Neutrophil (primary cell): ENCODE measurements at regions not wholly inside any gene's neighbourhood (a gene's known extent, or its start where the extent isn't known, plus 50 kb on each side); places are given as distances from the start of the nearest gene placed in this dataset.

Source experiments
- H3K27ac ChIP-seq: fragments of 200-600 bp; sonication (generic); 2 replicates; pipeline ENCODE4 v1.5.1; 2016; ENCODE audit warnings: mild to moderate bottlenecking, moderate library complexity
- H3K27me3 ChIP-seq: fragments of 200-600 bp; sonication (generic); 2 replicates; pipeline ENCODE4 v1.6.0; 2016; ENCODE audit warnings: mild to moderate bottlenecking
- H3K36me3 ChIP-seq: fragments of 200-600 bp; sonication (generic); 2 replicates; pipeline ENCODE4 v1.5.1; 2017
- H3K4me1 ChIP-seq, 2 experiments: fragments of 200-600 bp in 1 of 2; sonication (generic) in 1 of 2; 1 replicate in 1 of 2; 2 replicates in 1 of 2; pipeline versions ENCODE4 v1.5.1 to v1.6.1; 2013 to 2016; ENCODE audit warnings: low read depth in 1 of 2, low read length in 1 of 2, mild to moderate bottlenecking in 1 of 2, moderate library complexity in 1 of 2; ENCODE audit not compliant: control insufficient read depth in 1 of 2, insufficient read depth in 1 of 2
- H3K4me3 ChIP-seq, 2 experiments: fragments of 200-600 bp in 1 of 2; sonication (generic) in 1 of 2; 1 replicate in 1 of 2; 2 replicates in 1 of 2; pipeline ENCODE4 v1.5.1; 2013 to 2016; ENCODE audit warnings: low read depth in 1 of 2, low read length in 1 of 2, mild to moderate bottlenecking in 1 of 2, moderate library complexity in 1 of 2
- H3K9me3 ChIP-seq: fragments of 200-600 bp; sonication (generic); 2 replicates; pipeline ENCODE4 v1.5.1; 2016
- CTCF ChIP-seq: fragments of 200-600 bp; sonication (generic); IDR thresholded peaks from 2 replicates; pipeline ENCODE4 v1.5.1; 2016; ENCODE audit warnings: antibody characterized with exemption

DNA sequence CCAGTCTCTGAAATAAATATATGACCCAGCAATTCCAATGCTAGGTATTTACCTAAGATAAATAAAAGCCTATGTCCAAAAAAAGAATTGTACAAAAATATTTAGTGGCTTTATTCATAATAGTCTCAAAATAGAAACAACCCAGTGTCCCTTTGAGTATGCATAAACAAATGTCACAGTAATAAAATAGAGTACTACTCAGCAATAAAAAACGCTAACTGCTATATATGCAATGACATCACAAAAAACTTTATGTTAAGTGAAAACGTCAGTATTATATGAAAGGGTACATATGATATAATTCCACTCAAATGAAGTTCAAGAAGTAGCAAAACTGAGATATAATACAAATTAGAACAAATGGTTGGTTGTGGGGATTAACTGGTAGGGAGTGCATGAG lies 286.5 kb upstream of the MAN1A1 start:
- TF ChIP-seq CTCF = no peak
- Histone ChIP-seq H3K4me1 (peaks cover 0 to 12% of the 10 kb centered on the region in 2 experiments), H3K36me3 (no peaks in the 10 kb centered on the region), H3K9me3 (no peaks in the 10 kb centered on the region), H3K27me3 (no peaks in the 10 kb centered on the region), H3K4me3 (no peak overlapping the region), H3K27ac (no peak overlapping the region)

GRCh38 chr6:119633461-119633860 lies 283.9 kb upstream of the MAN1A1 start:
- Histone ChIP-seq H3K9me3 (no peaks in the 10 kb centered on the region), H3K27me3 (no peaks in the 10 kb centered on the region), H3K4me3 (no peak overlapping the region), H3K4me1 (peaks cover 0 to 11% of the 10 kb centered on the region in 2 experiments), H3K27ac (no peak overlapping the region), H3K36me3 (no peaks in the 10 kb centered on the region)
- no peak for TF ChIP-seq CTCF

DNA sequence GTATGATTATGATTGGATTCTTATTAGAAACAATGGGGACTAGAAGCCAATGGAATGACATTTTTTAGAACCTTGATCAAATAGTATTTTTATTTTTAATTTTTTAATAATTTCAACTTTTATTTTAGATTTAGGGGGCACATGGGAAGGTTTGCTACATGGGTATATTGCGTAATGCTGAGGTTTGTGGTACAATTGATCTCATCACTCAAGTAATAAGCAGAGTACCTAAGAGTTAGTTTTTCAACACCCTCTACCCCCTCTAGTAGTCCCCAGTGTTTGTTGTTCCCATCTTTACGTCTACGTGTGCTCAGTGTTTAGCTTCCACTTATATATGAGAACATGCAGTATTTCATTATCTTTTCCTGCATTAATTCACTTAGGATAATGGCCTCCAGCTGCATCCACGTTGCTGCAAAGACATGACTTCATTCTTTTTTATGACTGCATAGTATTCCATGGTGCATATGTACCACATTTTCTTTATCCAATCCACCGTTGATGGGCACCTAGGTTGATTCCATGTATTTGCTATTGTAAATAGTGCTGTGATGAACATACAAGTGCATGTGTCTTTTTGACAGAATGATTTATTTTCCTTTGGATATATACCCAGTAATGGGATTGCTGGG lies 281.1 kb upstream of the MAN1A1 start:
- H3K36me3 ChIP-seq = no peaks in the 10 kb centered on the region
- no peaks in the 10 kb centered on the region for H3K4me1 ChIP-seq
- no peak overlapping the region for H3K4me3 ChIP-seq
- H3K27ac ChIP-seq = no peak overlapping the region
- no peak for TF ChIP-seq CTCF
- no peaks in the 10 kb centered on the region for H3K27me3 ChIP-seq
- no peaks in the 10 kb centered on the region for H3K9me3 ChIP-seq

GRCh38 chr6:119628691-119629594 lies 279.4 kb upstream of the MAN1A1 start:
- Histone ChIP-seq H3K27ac (no peak overlapping the region), H3K36me3 (no peaks in the 10 kb centered on the region), H3K27me3 (no peaks in the 10 kb centered on the region), H3K9me3 (no peaks in the 10 kb centered on the region), H3K4me3 (no peak overlapping the region), H3K4me1 (no peaks in the 10 kb centered on the region)
- TF ChIP-seq CTCF = no peak

DNA sequence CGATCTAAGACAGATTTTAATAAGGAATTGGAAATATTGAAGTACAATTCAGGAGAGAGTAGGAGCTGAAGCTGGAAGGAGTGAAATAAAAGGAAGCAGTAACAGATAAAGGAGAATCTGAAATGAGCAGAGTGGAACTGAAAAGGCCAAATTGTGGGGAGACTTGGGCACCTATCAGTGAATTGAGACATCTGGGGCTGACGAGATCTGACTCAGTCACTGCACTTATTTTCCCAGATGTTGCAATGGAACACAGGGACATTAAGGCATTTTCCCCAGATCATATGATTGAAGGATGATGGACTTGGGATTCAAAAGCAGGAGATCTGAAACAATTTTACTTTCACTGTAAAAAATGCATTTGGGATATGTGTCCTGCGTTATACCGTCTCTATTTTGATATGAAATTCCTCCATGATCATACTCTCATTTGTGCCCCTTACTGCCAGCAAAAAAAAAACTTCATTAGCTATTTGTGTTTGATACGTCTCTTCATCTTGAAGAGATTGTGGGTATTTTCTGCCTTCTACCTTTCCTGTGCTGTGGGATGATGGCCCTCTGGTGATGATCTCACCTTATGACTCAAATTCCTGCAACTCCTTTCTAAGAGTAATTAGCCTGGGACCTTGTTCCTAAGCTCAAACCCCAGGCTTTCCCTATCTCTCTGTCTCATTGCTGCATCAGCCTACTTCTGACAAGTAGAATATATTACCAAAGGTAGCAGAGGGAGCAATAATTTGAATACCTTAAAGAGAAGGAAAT lies 278.5 kb upstream of the MAN1A1 start:
- Histone ChIP-seq H3K27me3 (no peaks in the 10 kb centered on the region), H3K4me3 (no peak overlapping the region)
- no peak for TF ChIP-seq CTCF

More for the DNA sequence above, 278.5 kb upstream of the MAN1A1 start:
- Histone ChIP-seq H3K36me3 (no peaks in the 10 kb centered on the region), H3K4me1 (no peaks in the 10 kb centered on the region), H3K9me3 (no peaks in the 10 kb centered on the region), H3K27ac (no peak overlapping the region)
